ENCODE measurements at regions not wholly inside any gene's neighbourhood (a gene's known extent, or its start where the extent isn't known, plus 50 kb on each side); places are given as distances from the start of the nearest gene placed in this dataset.

- TF ChIP-seq CTCF (IDR thresholded peaks at IDR 0.05; ENCODE audit: low read depth, low read length, poor library complexity, severe bottlenecking) (no peak), EZH2phosphoT487 (IDR thresholded peaks at IDR 0.05; ENCODE audit: borderline replicate concordance, low read length) (no peak)
These were observed 63.2 kb upstream of the NDUFB4 start for GRCh38 chr3:120532969-120533368.
